Hepatocyte (in vitro differentiated cells): ENCODE measurements at regions not wholly inside any gene's neighbourhood (a gene's known extent, or its start where the extent isn't known, plus 50 kb on each side); places are given as distances from the start of the nearest gene placed in this dataset.
A peak's percentile ranks its signal among the peaks of the same experiment; 100 is the strongest.

Experiments used
- DNase-seq: peaks from one replicate; pipeline ENCODE4 v3.0.0-alpha.2; 2016; ENCODE audit warnings: low spot score
- H2AFZ ChIP-seq: fragments of 200-600 bp; sonication (generic); 2 replicates; pipeline ENCODE4 v1.6.0; 2016; ENCODE audit warnings: antibody characterized with exemption, mild to moderate bottlenecking
- H3K27ac ChIP-seq: fragments of 200-600 bp; sonication (generic); 2 replicates; pipeline ENCODE4 v1.5.1; 2016; ENCODE audit warnings: mild to moderate bottlenecking
- H3K27me3 ChIP-seq: fragments of 200-600 bp; sonication (generic); 2 replicates; pipeline ENCODE4 v1.6.1; 2016
- H3K36me3 ChIP-seq: fragments of 200-600 bp; sonication (generic); replicated peaks from 2 replicates; pipeline ENCODE4 v1.5.1; 2016; ENCODE audit warnings: low read depth; ENCODE audit not compliant: insufficient read depth
- H3K4me1 ChIP-seq: fragments of 200-600 bp; sonication (generic); 2 replicates; pipeline ENCODE4 v1.5.1; 2016; ENCODE audit warnings: mild to moderate bottlenecking, moderate library complexity; ENCODE audit not compliant: insufficient read depth
- H3K4me2 ChIP-seq: fragments of 200-600 bp; sonication (generic); 2 replicates; pipeline ENCODE4 v1.6.0; 2016
- H3K4me3 ChIP-seq: fragments of 200-600 bp; sonication (generic); 2 replicates; pipeline ENCODE4 v1.5.1; 2016; ENCODE audit warnings: mild to moderate bottlenecking
- H3K79me2 ChIP-seq: fragments of 200-600 bp; sonication (generic); 2 replicates; pipeline ENCODE4 v1.6.0; 2017; ENCODE audit warnings: mild to moderate bottlenecking
- H3K9me2 ChIP-seq: fragments of 200-600 bp; sonication (generic); replicated peaks from 2 replicates; pipeline ENCODE4 v1.6.0; 2017; ENCODE audit warnings: mild to moderate bottlenecking; ENCODE audit not compliant: insufficient read depth
- H3K9me3 ChIP-seq: fragments of 200-600 bp; sonication (generic); 2 replicates; pipeline ENCODE4 v1.5.1; 2016; ENCODE audit warnings: low read depth, mild to moderate bottlenecking
- H4K20me1 ChIP-seq: fragments of 200-600 bp; sonication (generic); 2 replicates; pipeline ENCODE4 v1.6.0; 2016; ENCODE audit warnings: mild to moderate bottlenecking; ENCODE audit not compliant: insufficient read depth, poor library complexity, severe bottlenecking
- CTCF ChIP-seq: fragments of 200-600 bp; sonication (generic); IDR thresholded peaks from 2 replicates; pipeline ENCODE4 v1.5.1; 2016; ENCODE audit warnings: antibody characterized with exemption, mild to moderate bottlenecking; ENCODE audit not compliant: poor library complexity
- EZH2 ChIP-seq: fragments of 200-600 bp; sonication (generic); IDR thresholded peaks from 2 replicates; pipeline ENCODE4 v1.6.1; 2016; ENCODE audit warnings: antibody characterized with exemption, mild to moderate bottlenecking, borderline replicate concordance
- EZH2phosphoT487 ChIP-seq: fragments of 200-600 bp; sonication (generic); IDR thresholded peaks from one replicate; pipeline ENCODE4 v1.6.1; 2018; ENCODE audit warnings: antibody characterized with exemption, mild to moderate bottlenecking, low read depth, moderate library complexity; ENCODE audit not compliant: unreplicated experiment, severe bottlenecking
- WGBS: methylation state at CpG from one replicate; pipeline ENCODE4 v1.1.6; 2016; ENCODE audit warnings: low lambda C conversion rate; ENCODE audit errors: missing lambda C conversion rate; 5-methylcytosine and 5-hydroxymethylcytosine counted together

DNA sequence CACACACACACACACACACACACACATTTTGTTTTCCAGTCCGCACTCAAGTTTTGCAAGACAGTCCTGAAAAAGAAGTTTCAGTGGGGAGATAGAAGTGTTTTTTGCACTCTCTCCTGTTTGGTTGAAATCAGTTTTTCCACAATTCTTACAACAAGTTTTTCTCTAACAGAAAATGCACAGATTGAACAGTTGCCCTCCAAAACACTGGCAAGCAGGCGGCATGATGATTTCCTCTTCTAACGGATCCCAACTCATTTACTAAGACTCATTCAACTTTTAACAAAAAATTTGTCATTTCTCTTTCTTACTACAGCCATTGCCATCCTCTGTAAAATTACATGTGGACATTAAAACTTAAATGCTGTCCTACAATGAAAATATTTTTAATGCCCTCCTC, 117.6 kb upstream of the DTNA start:
- no peak overlapping the region for H2AFZ ChIP-seq
- no peaks in the 10 kb centered on the region for H3K27me3 ChIP-seq
- WGBS = 74% methylated on average over 3 of the region's 3 CpGs
- H3K36me3 ChIP-seq = no peaks in the 10 kb centered on the region
- H3K4me2 ChIP-seq = peak overlapping the region; percentile 67
- no peak overlapping the region for H3K27ac ChIP-seq
- no peak overlapping the region for H3K4me3 ChIP-seq
- H3K4me1 ChIP-seq = no peaks in the 10 kb centered on the region
- H4K20me1 ChIP-seq = no peaks in the 10 kb centered on the region
- DNase-seq = no peak
- TF ChIP-seq EZH2 = no peak
- no peak for TF ChIP-seq EZH2phosphoT487
- TF ChIP-seq CTCF = no peak
- H3K9me3 ChIP-seq = no peaks in the 10 kb centered on the region
- H3K9me2 ChIP-seq = no peaks in the 10 kb centered on the region
- no peaks in the 10 kb centered on the region for H3K79me2 ChIP-seq

GRCh38 chr18:34592961-34593382, 117.1 kb upstream of the DTNA start:
- Histone ChIP-seq H2AFZ (peak overlapping the region; percentile 42), H3K27ac (peak overlapping the region; percentile 45), H3K4me2 (peak overlapping the region; percentile 67), H3K27me3 (no peaks in the 10 kb centered on the region), H3K4me1 (no peaks in the 10 kb centered on the region), H3K9me3 (no peaks in the 10 kb centered on the region), H4K20me1 (no peaks in the 10 kb centered on the region), H3K36me3 (no peaks in the 10 kb centered on the region), H3K9me2 (no peaks in the 10 kb centered on the region), H3K79me2 (no peaks in the 10 kb centered on the region), H3K4me3 (no peak overlapping the region)
- DNase-seq = peak; percentile 64
- WGBS = 15% methylated on average over 8 of the region's 8 CpGs
- TF ChIP-seq EZH2phosphoT487 (no peak), EZH2 (no peak), CTCF (no peak)

DNA sequence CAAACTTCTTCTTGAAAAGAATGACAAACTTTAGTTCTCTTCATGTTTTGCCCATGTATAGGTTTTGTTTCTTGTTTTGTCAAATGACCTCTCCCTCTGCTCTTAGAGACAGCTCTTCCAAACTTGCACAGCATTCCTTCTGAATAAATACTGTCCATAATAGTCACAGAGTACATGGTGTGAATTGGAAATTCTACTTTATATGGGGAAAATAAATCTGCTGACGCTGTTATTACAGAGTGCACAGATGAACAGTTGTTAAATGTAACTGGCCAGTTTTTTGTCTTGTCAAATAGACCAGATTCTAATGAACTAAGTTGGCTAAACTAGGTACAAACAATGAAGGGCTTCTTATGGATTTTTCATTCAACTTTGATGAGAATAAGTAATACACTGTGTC, 115.8 kb upstream of the DTNA start:
- Histone ChIP-seq H4K20me1 (no peaks in the 10 kb centered on the region), H3K79me2 (no peaks in the 10 kb centered on the region), H3K36me3 (no peaks in the 10 kb centered on the region), H3K9me2 (no peaks in the 10 kb centered on the region), H2AFZ (no peak overlapping the region), H3K27ac (no peak overlapping the region), H3K27me3 (no peaks in the 10 kb centered on the region), H3K4me1 (no peaks in the 10 kb centered on the region), H3K4me2 (no peak overlapping the region), H3K4me3 (no peak overlapping the region), H3K9me3 (no peaks in the 10 kb centered on the region)
- 93% methylated on average over 1 of the region's 1 CpG for WGBS
- DNase-seq = no peak
- no peak for TF ChIP-seq EZH2phosphoT487
- TF ChIP-seq EZH2 = no peak
- no peak for TF ChIP-seq CTCF

DNA sequence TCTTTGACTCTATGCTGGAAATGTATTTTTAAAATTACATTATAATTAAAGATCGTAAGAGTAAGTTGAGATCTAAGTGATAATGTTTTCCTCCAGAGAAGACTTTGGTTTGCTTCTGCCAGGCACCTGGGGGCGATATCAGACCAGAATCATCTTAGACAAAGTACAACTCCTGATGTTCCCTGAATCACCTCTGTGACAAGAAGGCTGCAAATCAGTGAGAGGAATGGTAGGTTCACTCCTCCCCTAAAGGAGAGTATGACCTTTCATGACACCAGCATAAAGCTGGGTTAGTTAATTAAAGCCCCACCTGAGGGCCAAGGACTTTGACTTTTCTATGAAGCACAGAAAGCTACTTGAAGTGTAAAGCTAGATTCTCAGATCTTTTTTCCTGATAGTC, 114.4 kb upstream of the DTNA start:
- TF ChIP-seq CTCF (peak; percentile 41), EZH2phosphoT487 (no peak), EZH2 (no peak)
- peak; percentile 38 for DNase-seq
- no peak overlapping the region for H3K4me2 ChIP-seq
- WGBS = 31% methylated on average over 2 of the region's 2 CpGs
- H4K20me1 ChIP-seq = no peaks in the 10 kb centered on the region
- no peaks in the 10 kb centered on the region for H3K36me3 ChIP-seq
- no peaks in the 10 kb centered on the region for H3K27me3 ChIP-seq
- no peaks in the 10 kb centered on the region for H3K9me3 ChIP-seq
- H3K4me1 ChIP-seq = no peaks in the 10 kb centered on the region
- H3K9me2 ChIP-seq = no peaks in the 10 kb centered on the region
- H3K27ac ChIP-seq = no peak overlapping the region
- no peaks in the 10 kb centered on the region for H3K79me2 ChIP-seq
- no peak overlapping the region for H3K4me3 ChIP-seq
- no peak overlapping the region for H2AFZ ChIP-seq
